Large intestine (tissue), 3 donors: ENCODE measurements at regions not wholly inside any gene's neighbourhood (a gene's known extent, or its start where the extent isn't known, plus 50 kb on each side); places are given as distances from the start of the nearest gene placed in this dataset.

Experiments used
- DNase-seq, 2 donors: peaks; one replicate each; pipeline versions ENCODE4 v3.0.0 to v3.0.0-alpha.2; 2013
- H3K27ac ChIP-seq: one replicate; pipeline ENCODE4 v1.5.1; 2013; ENCODE audit warnings: low read length
- H3K27me3 ChIP-seq: 2 replicates; pipeline ENCODE4 v1.6.1; 2013; ENCODE audit warnings: low read length; ENCODE audit not compliant: control insufficient read depth, insufficient read depth
- H3K36me3 ChIP-seq: 2 replicates; pipeline ENCODE4 v1.6.1; 2013; ENCODE audit warnings: low read length; ENCODE audit not compliant: control insufficient read depth, insufficient read depth
- H3K4me1 ChIP-seq: one replicate; pipeline ENCODE4 v1.6.1; 2013; ENCODE audit warnings: low read length; ENCODE audit not compliant: control insufficient read depth, insufficient read depth
- H3K4me3 ChIP-seq: one replicate; pipeline ENCODE4 v1.5.1; 2013; ENCODE audit warnings: low read length
- H3K9me3 ChIP-seq: one replicate; pipeline ENCODE4 v1.6.1; 2013; ENCODE audit warnings: mild to moderate bottlenecking, low read depth, low read length, moderate library complexity; ENCODE audit not compliant: control insufficient read depth
- WGBS: methylation state at CpG from one replicate; pipeline ENCODE4 v1.1.5; 2013; ENCODE audit warnings: low lambda C conversion rate; ENCODE audit not compliant: insufficient coverage; 5-methylcytosine and 5-hydroxymethylcytosine counted together

GRCh38 chr12:75959060-75959459, 72.5 kb downstream of the PHLDA1 start:
- Histone ChIP-seq H3K27me3 (no peaks in the 10 kb centered on the region), H3K27ac (no peak overlapping the region)
- 31% methylated on average over 2 of the region's 2 CpGs for WGBS

DNA sequence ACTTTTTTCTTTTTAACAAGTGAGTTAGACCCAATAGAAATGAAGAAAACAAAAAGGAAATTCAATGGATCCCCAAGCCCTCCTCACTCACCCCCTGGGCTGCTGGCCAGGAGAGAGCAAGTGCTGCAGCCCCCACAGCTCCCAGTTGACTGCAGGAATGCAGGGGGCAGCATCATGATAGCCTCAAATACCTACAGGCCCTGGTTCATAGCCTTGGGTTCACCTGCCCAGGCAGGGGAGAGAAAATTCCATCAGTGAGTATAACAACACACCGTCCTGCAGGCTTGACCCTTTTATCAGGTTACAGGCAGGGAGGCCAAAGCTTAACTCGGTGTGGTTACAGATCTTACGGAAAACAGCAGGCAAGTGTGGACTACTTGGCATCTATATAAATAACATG, 76.3 kb downstream of the PHLDA1 start:
- Histone ChIP-seq H3K9me3 (no peaks in the 10 kb centered on the region), H3K4me1 (peaks cover 51% of the 10 kb centered on the region), H3K27ac (no peak overlapping the region), H3K4me3 (no peak overlapping the region), H3K36me3 (no peaks in the 10 kb centered on the region), H3K27me3 (no peaks in the 10 kb centered on the region)
- no peak for DNase-seq
- no CpG with 5 or more reads among the region's 3 CpGs for WGBS

More at GRCh38 chr12:75959060-75959459, 72.5 kb downstream of the PHLDA1 start:
- DNase-seq: no peak
- Histone ChIP-seq H3K4me3 (no peak overlapping the region), H3K36me3 (no peaks in the 10 kb centered on the region), H3K4me1 (peaks cover 27% of the 10 kb centered on the region), H3K9me3 (no peaks in the 10 kb centered on the region)

GRCh38 chr12:75954749-75955148, 76.8 kb downstream of the PHLDA1 start:
- no peaks in the 10 kb centered on the region for H3K9me3 ChIP-seq
- H3K36me3 ChIP-seq: no peaks in the 10 kb centered on the region
- H3K4me1 ChIP-seq: peaks cover 46% of the 10 kb centered on the region
- WGBS: 80% methylated on average over 1 of the region's 2 CpGs
- no peaks in the 10 kb centered on the region for H3K27me3 ChIP-seq
- DNase-seq: no peak
- no peak overlapping the region for H3K4me3 ChIP-seq
- peak overlapping the region; percentile 33 for H3K27ac ChIP-seq

- Histone ChIP-seq H3K4me3 (no peak overlapping the region), H3K27ac (peak overlapping the region; percentile 41), H3K9me3 (no peaks in the 10 kb centered on the region), H3K4me1 (peaks cover 39% of the 10 kb centered on the region), H3K36me3 (no peaks in the 10 kb centered on the region), H3K27me3 (no peaks in the 10 kb centered on the region)
- WGBS: 43% methylated on average over 1 of the region's 3 CpGs
- DNase-seq: peak; percentile 76 to 89
Measured at GRCh38 chr12:75954041-75954440, 77.5 kb downstream of the PHLDA1 start.

DNA sequence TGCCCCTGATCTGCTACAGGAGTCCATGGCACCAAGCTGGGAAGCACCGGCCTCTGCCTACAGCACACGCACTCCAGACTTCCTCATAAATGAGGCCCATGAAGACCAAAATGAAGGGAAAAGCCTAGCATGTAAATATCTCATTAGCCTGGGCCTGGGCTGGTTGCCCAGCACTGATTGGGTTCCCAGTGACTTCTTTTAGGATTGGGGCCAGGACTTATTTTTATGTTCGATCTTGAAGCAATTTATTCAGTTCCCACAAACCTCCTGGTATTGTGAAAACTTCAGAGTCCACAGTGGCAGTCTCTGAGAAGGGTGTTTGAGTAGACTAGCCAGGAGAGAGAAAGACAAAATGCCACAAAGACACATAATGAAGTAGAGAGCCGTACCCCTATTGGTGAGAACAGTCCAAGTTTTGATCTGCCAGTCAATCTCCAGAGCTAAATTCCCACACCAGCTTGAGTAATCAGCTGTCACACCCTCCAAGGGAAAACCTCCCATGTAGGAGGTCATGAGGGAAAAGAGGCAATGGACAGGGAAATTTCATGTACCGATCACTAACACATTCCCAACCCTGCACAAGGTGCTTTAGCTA, 78.2 kb downstream of the PHLDA1 start:
- Histone ChIP-seq H3K4me3 (no peak overlapping the region), H3K27me3 (no peaks in the 10 kb centered on the region), H3K4me1 (peaks cover 39% of the 10 kb centered on the region), H3K9me3 (no peaks in the 10 kb centered on the region), H3K36me3 (no peaks in the 10 kb centered on the region), H3K27ac (peak overlapping the region; percentile 41)
- no CpG with 5 or more reads among the region's 5 CpGs for WGBS
- peak in 1 of 2 donors; percentile 46 for DNase-seq

DNA sequence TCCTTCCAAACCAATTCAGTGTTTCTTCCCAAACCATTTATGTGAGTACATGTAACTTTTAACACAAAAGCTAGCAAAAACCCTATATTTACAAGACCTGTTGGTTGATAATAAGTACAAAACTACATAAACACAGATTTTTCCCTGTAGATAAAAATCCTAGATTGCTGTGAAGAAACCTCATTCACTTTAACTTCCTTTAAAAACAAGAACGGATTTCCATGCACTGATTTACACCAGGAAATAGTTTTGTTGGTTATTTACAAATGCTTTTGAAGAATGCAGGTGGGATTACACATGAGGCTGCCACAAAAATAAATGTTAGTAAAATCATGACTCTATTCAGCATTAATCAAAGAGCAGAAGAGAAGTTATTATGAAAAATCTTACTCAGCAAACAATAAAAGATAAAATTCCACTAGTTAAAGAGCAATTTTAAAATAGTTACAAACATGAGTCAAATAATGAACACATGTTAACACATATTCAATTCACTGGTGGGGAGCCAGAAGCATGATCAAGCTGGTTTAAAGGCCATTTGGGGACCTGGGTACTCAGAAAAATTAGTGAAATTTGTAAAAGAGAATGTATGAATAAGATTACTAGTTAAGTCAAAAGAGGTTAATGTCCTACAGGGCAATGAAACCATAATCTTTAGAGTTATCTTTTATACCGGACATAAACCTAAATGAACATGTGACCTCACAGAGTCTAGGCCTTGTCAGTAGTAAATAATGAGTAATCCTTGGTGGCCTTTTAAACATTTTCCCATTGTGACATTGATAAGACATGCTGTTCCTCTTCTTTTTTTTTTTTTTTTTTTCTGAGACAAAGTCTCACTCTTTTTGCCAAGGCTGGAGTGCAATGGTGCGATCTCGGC, 79.9 kb downstream of the PHLDA1 start:
- WGBS: 33% methylated on average over 1 of the region's 4 CpGs

DNA sequence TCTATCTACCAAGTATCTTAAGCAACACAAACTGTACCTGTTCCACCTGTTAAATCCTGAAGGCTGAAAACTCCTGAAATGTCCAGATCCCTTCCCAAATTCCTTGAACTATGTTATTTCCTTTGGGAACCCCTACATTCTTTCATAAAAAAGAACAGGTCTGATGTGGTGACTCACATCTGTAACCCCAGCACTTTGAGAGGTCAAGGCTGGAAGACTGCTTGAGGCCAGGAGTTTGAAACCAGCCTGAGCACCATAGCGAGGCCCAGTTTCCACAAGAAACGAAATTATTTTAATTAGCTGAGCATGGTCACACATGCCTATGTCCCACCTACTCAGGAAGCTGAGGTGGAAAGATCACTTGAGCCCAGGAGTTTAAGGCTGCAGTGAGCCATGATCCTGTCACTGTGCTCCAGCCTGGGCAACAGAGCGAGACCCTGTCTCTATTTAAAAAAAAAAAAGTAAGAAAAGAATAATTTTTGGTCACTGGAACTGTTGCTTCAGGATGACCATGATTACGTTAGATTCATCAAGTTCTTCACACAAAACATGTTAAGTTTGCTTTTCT, 84.3 kb downstream of the PHLDA1 start:
- 100% methylated on average over 2 of the region's 4 CpGs for WGBS
- DNase-seq: no peak

More for the DNA sequence above, 79.9 kb downstream of the PHLDA1 start:
- H3K4me3 ChIP-seq: no peak overlapping the region
- peaks cover 39% of the 10 kb centered on the region for H3K4me1 ChIP-seq
- peak; percentile 61 to 88 for DNase-seq
- H3K9me3 ChIP-seq: no peaks in the 10 kb centered on the region
- H3K36me3 ChIP-seq: no peaks in the 10 kb centered on the region
- peak overlapping the region; percentile 38 for H3K27ac ChIP-seq
- no peaks in the 10 kb centered on the region for H3K27me3 ChIP-seq

GRCh38 chr12:75945581-75945980, 86.0 kb downstream of the PHLDA1 start:
- no peak overlapping the region for H3K27ac ChIP-seq

More for the DNA sequence above, 84.3 kb downstream of the PHLDA1 start:
- Histone ChIP-seq H3K27ac (no peak overlapping the region), H3K4me1 (peaks cover 10% of the 10 kb centered on the region), H3K4me3 (no peak overlapping the region), H3K9me3 (no peaks in the 10 kb centered on the region), H3K27me3 (no peaks in the 10 kb centered on the region), H3K36me3 (no peaks in the 10 kb centered on the region)

GRCh38 chr12:75944905-75945432, 86.6 kb downstream of the PHLDA1 start:
- H3K36me3 ChIP-seq: no peaks in the 10 kb centered on the region
- no peaks in the 10 kb centered on the region for H3K4me1 ChIP-seq
- no peak for DNase-seq
- no peaks in the 10 kb centered on the region for H3K27me3 ChIP-seq
- H3K27ac ChIP-seq: no peak overlapping the region
- H3K4me3 ChIP-seq: no peak overlapping the region
- H3K9me3 ChIP-seq: peaks cover 3% of the 10 kb centered on the region
- WGBS: no CpG with 5 or more reads among the region's 4 CpGs

More at GRCh38 chr12:75945581-75945980, 86.0 kb downstream of the PHLDA1 start:
- Histone ChIP-seq H3K4me3 (no peak overlapping the region), H3K4me1 (no peaks in the 10 kb centered on the region), H3K9me3 (peaks cover 3% of the 10 kb centered on the region), H3K36me3 (no peaks in the 10 kb centered on the region), H3K27me3 (no peaks in the 10 kb centered on the region)
- WGBS: 90% methylated on average over 2 of the region's 4 CpGs
- no peak for DNase-seq
